Transverse colon (tissue), 4 donors: ENCODE measurements at regions not wholly inside any gene's neighbourhood (a gene's known extent, or its start where the extent isn't known, plus 50 kb on each side); places are given as distances from the start of the nearest gene placed in this dataset.
"Not testable (repeated sequence)": the region's sequence is repeated elsewhere in the genome, so short reads cannot be mapped to it uniquely, and the experiment has no call there.

Experiments
- CTCF ChIP-seq, 5 experiments: fragments of 200-600 bp in 3 of 5; fragments of 450-650 bp in 2 of 5; sonication (generic) in 3 of 5; IDR thresholded peaks; 1 replicate in 2 of 5; 2 replicates in 3 of 5; pipeline ENCODE4 v1.5.1; 2016 to 2017; ENCODE audit warnings: antibody characterized with exemption in 5 of 5, inconsistent platforms in 3 of 5, mild to moderate bottlenecking in 2 of 5, moderate library complexity in 1 of 5
- EP300 ChIP-seq: sonication (generic); formaldehyde crosslinking; IDR thresholded peaks from one replicate; pipeline ENCODE4 v1.6.1; 2017; ENCODE audit warnings: antibody characterized with exemption, low read depth
- POLR2A ChIP-seq: fragments of 450-650 bp; IDR thresholded peaks from one replicate; pipeline ENCODE4 v1.6.1; 2016; ENCODE audit warnings: antibody characterized with exemption, mild to moderate bottlenecking, moderate library complexity
- POLR2AphosphoS5 ChIP-seq, 3 donors: sonication (generic); formaldehyde crosslinking; IDR thresholded peaks; one replicate each; pipeline ENCODE4 v1.6.1; 2016; ENCODE audit warnings: antibody characterized with exemption in 3 of 3

GRCh38 chr6:91052473-91053450, 465.9 kb upstream of the MAP3K7 start:
- not testable (repeated sequence) for TF ChIP-seq POLR2A; CTCF (IDR thresholded peaks at IDR 0.05); EP300; POLR2AphosphoS5 (IDR thresholded peaks at IDR 0.05)
